ENCODE measurements at regions not wholly inside any gene's neighbourhood (a gene's known extent, or its start where the extent isn't known, plus 50 kb on each side); places are given as distances from the start of the nearest gene placed in this dataset.

DNA sequence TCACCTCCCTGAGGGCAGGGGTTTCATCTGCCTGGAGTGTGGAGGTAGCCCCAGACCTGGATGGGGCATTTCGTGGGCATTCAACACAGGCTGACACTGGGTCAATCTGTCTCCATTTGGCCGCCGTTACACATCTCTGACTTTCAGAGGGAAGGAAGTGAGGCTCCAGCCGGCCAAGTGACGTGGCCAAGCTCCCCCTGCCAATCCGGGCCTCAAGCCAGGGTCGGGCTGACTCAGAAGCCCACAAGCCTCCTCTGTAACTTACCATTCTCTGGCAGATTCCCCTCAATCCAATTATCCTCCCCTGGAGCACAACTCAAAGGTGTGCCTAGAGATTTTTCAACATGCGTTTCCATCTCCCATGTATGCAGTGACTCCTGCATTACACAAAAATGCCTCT lies 227.6 kb downstream of the KLF13 start:
- TF ChIP-seq POLR2AphosphoS5 (IDR thresholded peaks at IDR 0.05; ENCODE audit: borderline replicate concordance, low read depth, low read length) (no peak), EZH2 (IDR thresholded peaks at IDR 0.05) (no peak)
